ENCODE measurements at regions not wholly inside any gene's neighbourhood (a gene's known extent, or its start where the extent isn't known, plus 50 kb on each side); places are given as distances from the start of the nearest gene placed in this dataset.

- DNase-seq (ENCODE audit: extremely low spot score), result no peak
- TF ChIP-seq, protein P1, sequence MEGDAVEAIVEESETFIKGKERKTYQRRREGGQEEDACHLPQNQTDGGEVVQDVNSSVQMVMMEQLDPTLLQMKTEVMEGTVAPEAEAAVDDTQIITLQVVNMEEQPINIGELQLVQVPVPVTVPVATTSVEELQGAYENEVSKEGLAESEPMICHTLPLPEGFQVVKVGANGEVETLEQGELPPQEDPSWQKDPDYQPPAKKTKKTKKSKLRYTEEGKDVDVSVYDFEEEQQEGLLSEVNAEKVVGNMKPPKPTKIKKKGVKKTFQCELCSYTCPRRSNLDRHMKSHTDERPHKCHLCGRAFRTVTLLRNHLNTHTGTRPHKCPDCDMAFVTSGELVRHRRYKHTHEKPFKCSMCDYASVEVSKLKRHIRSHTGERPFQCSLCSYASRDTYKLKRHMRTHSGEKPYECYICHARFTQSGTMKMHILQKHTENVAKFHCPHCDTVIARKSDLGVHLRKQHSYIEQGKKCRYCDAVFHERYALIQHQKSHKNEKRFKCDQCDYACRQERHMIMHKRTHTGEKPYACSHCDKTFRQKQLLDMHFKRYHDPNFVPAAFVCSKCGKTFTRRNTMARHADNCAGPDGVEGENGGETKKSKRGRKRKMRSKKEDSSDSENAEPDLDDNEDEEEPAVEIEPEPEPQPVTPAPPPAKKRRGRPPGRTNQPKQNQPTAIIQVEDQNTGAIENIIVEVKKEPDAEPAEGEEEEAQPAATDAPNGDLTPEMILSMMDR (IDR thresholded peaks at IDR 0.05; ENCODE audit: control extremely low read depth, extremely low read depth, low read depth, missing control alignments), result no peak
- ChIA-PET CTCF (interaction anchor here (1.0 to 1.4 kb wide), 2 partner anchors 16 to 18 kb away, joined by 3 to 4 read pairs; no protein-coding TSS in a partner anchor), POLR2A (no interaction called here)
Observed at GRCh38 chr6:140068801-140069200, 694.4 kb upstream of the CITED2 start.

DNA sequence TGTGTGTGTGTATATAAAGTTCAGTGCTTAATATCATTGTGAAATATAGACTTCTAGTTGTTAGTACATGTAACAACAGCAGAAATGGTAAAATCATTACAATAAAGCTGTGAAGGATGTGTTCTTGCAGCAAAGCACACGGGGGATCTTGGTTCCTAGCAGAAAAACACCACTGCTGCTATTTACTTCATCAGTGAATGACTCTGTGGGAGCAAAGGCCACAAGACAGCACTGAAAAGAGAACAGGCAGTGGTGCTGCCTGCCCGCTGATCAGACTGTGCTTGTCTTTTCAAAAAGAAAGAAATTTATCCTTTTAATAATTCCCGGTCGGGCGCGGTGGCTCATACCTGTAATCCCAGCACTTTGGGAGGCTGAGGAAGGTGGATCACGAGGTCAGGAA, 689.9 kb upstream of the CITED2 start:
- TF ChIP-seq, protein P1 (IDR thresholded peaks at IDR 0.05; ENCODE audit: control extremely low read depth, extremely low read depth, low read depth, missing control alignments), result no peak
- POLR2A ChIA-PET, result no interaction called here
- CTCF ChIA-PET, result interaction anchor here (1.3 to 2.6 kb wide), 2 partner anchors 11 to 12 kb away, joined by 3 to 12 read pairs; no protein-coding TSS in a partner anchor
- DNase-seq (ENCODE audit: extremely low spot score), result no peak

DNA sequence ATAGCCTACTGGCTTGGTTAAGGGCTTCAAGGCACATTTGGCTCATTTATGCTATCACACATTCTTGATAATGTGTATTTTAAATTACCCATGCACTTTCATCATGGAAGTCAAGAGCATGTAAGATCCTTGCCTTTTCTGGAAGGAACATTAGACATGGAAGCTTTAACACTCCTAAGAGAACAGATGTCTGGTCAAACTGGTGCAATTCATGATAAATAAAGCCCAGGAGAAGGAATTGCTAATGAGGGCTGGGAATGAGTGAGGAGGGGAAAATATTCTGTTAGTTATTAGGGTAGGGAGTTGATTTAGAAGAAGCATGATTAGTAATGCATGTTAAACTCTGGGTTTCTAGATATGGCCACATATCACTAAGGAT, 688.6 kb upstream of the CITED2 start:
- CTCF ChIA-PET, result interaction anchor here (1.3 kb wide), 1 partner anchor 12 kb away, joined by 3 read pairs; no protein-coding TSS in a partner anchor
- POLR2A ChIA-PET, result no interaction called here
- DNase-seq (ENCODE audit: extremely low spot score), result no peak
- TF ChIP-seq, protein P1 (IDR thresholded peaks at IDR 0.05; ENCODE audit: control extremely low read depth, extremely low read depth, low read depth, missing control alignments), result no peak

- ChIA-PET CTCF (no interaction called here), POLR2A (no interaction called here)
- no peak for DNase-seq (ENCODE audit: extremely low spot score)
- TF ChIP-seq, protein P1 (IDR thresholded peaks at IDR 0.05; ENCODE audit: control extremely low read depth, extremely low read depth, low read depth, missing control alignments), result no peak
Observed at GRCh38 chr6:140062043-140063020, 687.9 kb upstream of the CITED2 start.

- DNase-seq (ENCODE audit: extremely low spot score), result no peak
- ChIA-PET POLR2A (no interaction called here), CTCF (interaction anchor here (1.6 kb wide), 1 partner anchor 30 kb away, joined by 3 read pairs; no protein-coding TSS in a partner anchor)
- TF ChIP-seq, protein P1 (IDR thresholded peaks at IDR 0.05; ENCODE audit: control extremely low read depth, extremely low read depth, low read depth, missing control alignments), result no peak
Observed at GRCh38 chr6:140061110-140062042, 686.9 kb upstream of the CITED2 start.

DNA sequence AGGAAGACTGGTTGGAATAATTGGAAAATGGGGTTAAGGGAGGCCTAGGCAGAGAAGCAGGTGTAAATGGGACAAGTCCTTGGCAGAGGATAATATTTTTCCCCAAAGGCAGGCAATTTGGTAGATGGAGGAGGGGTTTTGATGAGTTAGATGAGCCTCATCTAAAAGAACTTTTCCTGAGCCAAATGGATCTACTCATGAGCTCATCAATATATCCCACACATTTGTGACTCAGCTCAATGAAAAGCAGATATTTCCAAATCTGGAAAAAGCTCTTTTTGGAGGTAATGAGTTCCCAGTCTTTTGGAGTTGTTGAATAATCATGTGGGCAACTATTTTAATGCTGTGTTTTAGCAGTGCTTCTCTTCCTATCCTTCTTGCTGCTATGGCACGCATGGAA, 685.5 kb upstream of the CITED2 start:
- ChIA-PET POLR2A (no interaction called here), CTCF (interaction anchor here (0.7 to 1.7 kb wide), 3 partner anchors 10 to 29 kb away, joined by 3 to 6 read pairs (median 3); no protein-coding TSS in a partner anchor)
- TF ChIP-seq, protein P1 (IDR thresholded peaks at IDR 0.05; ENCODE audit: control extremely low read depth, extremely low read depth, low read depth, missing control alignments), result no peak
- no peak for DNase-seq (ENCODE audit: extremely low spot score)
